ENCODE measurements at regions not wholly inside any gene's neighbourhood (a gene's known extent, or its start where the extent isn't known, plus 50 kb on each side); places are given as distances from the start of the nearest gene placed in this dataset.

- DNase-seq: no peak
Measured at GRCh38 chr9:115261656-115262081, 143.7 kb upstream of the TNC start.

GRCh38 chr9:115262477-115262876, 144.5 kb upstream of the TNC start:
- no peak for DNase-seq

GRCh38 chr9:115262952-115263351, 145.0 kb upstream of the TNC start:
- no peak for DNase-seq

GRCh38 chr9:115263371-115264075, 145.6 kb upstream of the TNC start:
- no peak for DNase-seq

GRCh38 chr9:115264313-115264712, 146.4 kb upstream of the TNC start:
- no peak for DNase-seq

- DNase-seq: no peak
Measured at GRCh38 chr9:115267790-115268189, 149.8 kb upstream of the TNC start.

- no peak for DNase-seq
Measured at GRCh38 chr9:115275753-115276152, 157.8 kb upstream of the TNC start.

- no peak for DNase-seq
Measured at GRCh38 chr9:115276621-115277020, 158.7 kb upstream of the TNC start.

- no peak for DNase-seq
Measured at GRCh38 chr9:115277301-115277700, 159.3 kb upstream of the TNC start.

GRCh38 chr9:115278326-115279035, 160.5 kb upstream of the TNC start:
- no peak for DNase-seq

GRCh38 chr9:115283395-115283794, 165.4 kb upstream of the TNC start:
- no peak for DNase-seq

GRCh38 chr9:115285836-115286235, 167.9 kb upstream of the TNC start:
- DNase-seq: no peak

- DNase-seq: no peak
Measured at GRCh38 chr9:115286411-115286810, 168.5 kb upstream of the TNC start.

GRCh38 chr9:115289757-115290208, 171.8 kb upstream of the TNC start:
- DNase-seq: no peak

GRCh38 chr9:115291841-115292240, 173.9 kb upstream of the TNC start:
- no peak for DNase-seq

- DNase-seq: no peak
Measured at GRCh38 chr9:115292584-115293279, 174.8 kb upstream of the TNC start.

- no peak for DNase-seq
Measured at GRCh38 chr9:115295734-115296133, 177.8 kb upstream of the TNC start.

GRCh38 chr9:115296831-115297565, 179.0 kb upstream of the TNC start:
- no peak for DNase-seq

GRCh38 chr9:115300116-115300515, 182.2 kb upstream of the TNC start:
- no peak for DNase-seq

- no peak for DNase-seq
Measured at GRCh38 chr9:115300874-115301273, 182.9 kb upstream of the TNC start.

GRCh38 chr9:115301581-115301980, 183.6 kb upstream of the TNC start:
- no peak for DNase-seq

- DNase-seq: no peak
Measured at GRCh38 chr9:115305543-115305942, 187.6 kb upstream of the TNC start.

GRCh38 chr9:115306865-115307264, 188.9 kb upstream of the TNC start:
- DNase-seq: no peak
